GM23338 (cell line): ENCODE measurements at regions not wholly inside any gene's neighbourhood (a gene's known extent, or its start where the extent isn't known, plus 50 kb on each side); places are given as distances from the start of the nearest gene placed in this dataset.

Experiments
- ATAC-seq: fragments of 200-7000 bp; cut with Tn5 transposase; 3 replicates; pipeline ENCODE4 v1.9.1; 2020
- DNase-seq: peaks from one replicate; pipeline ENCODE4 v3.0.0-alpha.2; 2015; ENCODE audit warnings: low spot score
- H2AFZ ChIP-seq: fragments of 200-600 bp; sonication (generic); 2 replicates; pipeline ENCODE4 v1.8.0; 2016; ENCODE audit warnings: antibody characterized with exemption, mild to moderate bottlenecking, moderate library complexity
- H3F3A ChIP-seq: fragments of 200-600 bp; sonication (generic); replicated peaks from 2 replicates; pipeline ENCODE4 v1.8.0; 2017; ENCODE audit warnings: antibody characterized with exemption, mixed run types, low read depth
- H3K27ac ChIP-seq: fragments of 200-600 bp; sonication (generic); 2 replicates; pipeline ENCODE4 v1.6.1; 2016; ENCODE audit warnings: low read depth
- H3K27me3 ChIP-seq: fragments of 200-600 bp; sonication (generic); 2 replicates; pipeline ENCODE4 v1.8.0; 2016; ENCODE audit warnings: mild to moderate bottlenecking, mixed run types, moderate library complexity; ENCODE audit not compliant: insufficient read depth
- H3K36me3 ChIP-seq: fragments of 200-600 bp; sonication (generic); 2 replicates; pipeline ENCODE4 v1.8.0; 2016; ENCODE audit warnings: mild to moderate bottlenecking; ENCODE audit not compliant: insufficient read depth
- H3K4me1 ChIP-seq: fragments of 200-600 bp; sonication (generic); 2 replicates; pipeline ENCODE4 v1.8.0; 2016; ENCODE audit warnings: mild to moderate bottlenecking, moderate library complexity; ENCODE audit not compliant: insufficient read depth
- H3K4me2 ChIP-seq: fragments of 200-600 bp; sonication (generic); 2 replicates; pipeline ENCODE4 v1.7.1; 2017; ENCODE audit warnings: mixed run types
- H3K4me3 ChIP-seq: fragments of 200-600 bp; sonication (generic); 2 replicates; pipeline ENCODE4 v1.6.1; 2016; ENCODE audit warnings: mixed run types
- H3K79me2 ChIP-seq: fragments of 200-600 bp; sonication (generic); replicated peaks from 2 replicates; pipeline ENCODE4 v1.8.0; 2017; ENCODE audit warnings: mild to moderate bottlenecking; ENCODE audit not compliant: insufficient read depth
- H3K9me2 ChIP-seq: fragments of 200-600 bp; sonication (generic); 2 replicates; pipeline ENCODE4 v1.8.0; 2017; ENCODE audit not compliant: insufficient read depth
- H4K20me1 ChIP-seq: fragments of 200-600 bp; sonication (generic); replicated peaks from 2 replicates; pipeline ENCODE4 v1.8.0; 2017; ENCODE audit warnings: mild to moderate bottlenecking; ENCODE audit not compliant: insufficient read depth
- H3K27ac Mint-ChIP-seq: 2 replicates; pipeline ENCODE4 v1.8.0; 2020; ENCODE audit warnings: inconsistent platforms, mild to moderate bottlenecking, moderate library complexity, mixed read lengths
- H3K27me3 Mint-ChIP-seq: 3 replicates; pipeline ENCODE4 v1.8.0; 2022; ENCODE audit warnings: low read depth, mild to moderate bottlenecking, moderate library complexity, mixed read lengths, inconsistent platforms; ENCODE audit not compliant: insufficient read depth, poor library complexity
- H3K36me3 Mint-ChIP-seq: 3 replicates; pipeline ENCODE4 v1.8.0; 2021; ENCODE audit warnings: low read depth, mild to moderate bottlenecking, inconsistent platforms, moderate library complexity, mixed read lengths
- H3K4me1 Mint-ChIP-seq: 3 replicates; pipeline ENCODE4 v1.8.0; 2020; ENCODE audit warnings: mild to moderate bottlenecking, inconsistent platforms, mixed read lengths
- H3K4me3 Mint-ChIP-seq: 3 replicates; pipeline ENCODE4 v1.8.0; 2021; ENCODE audit warnings: moderate library complexity, mild to moderate bottlenecking, inconsistent platforms, mixed read lengths
- H3K9me3 Mint-ChIP-seq: 3 replicates; pipeline ENCODE4 v1.8.0; 2020; ENCODE audit warnings: moderate library complexity, mild to moderate bottlenecking, inconsistent platforms, mixed read lengths
- CREB1 ChIP-seq: fragments of 250-450 bp; sonication (Bioruptor Pico); IDR thresholded peaks from 2 replicates; pipeline ENCODE4 v1.5.0; 2020; ENCODE audit warnings: low read depth, mild to moderate bottlenecking, moderate library complexity
- EZH2 ChIP-seq: fragments of 200-600 bp; sonication (generic); IDR thresholded peaks from one replicate; pipeline ENCODE4 v1.8.0; 2017; ENCODE audit warnings: antibody characterized with exemption, mild to moderate bottlenecking, low read depth; ENCODE audit not compliant: unreplicated experiment
- EZH2phosphoT487 ChIP-seq: fragments of 200-600 bp; sonication (generic); IDR thresholded peaks from one replicate; pipeline ENCODE4 v1.8.1; 2018; ENCODE audit warnings: antibody characterized with exemption; ENCODE audit not compliant: unreplicated experiment
- STAT1 ChIP-seq: IDR thresholded peaks from one replicate; pipeline ENCODE4 v1.6.1; 2016; ENCODE audit warnings: antibody characterized with exemption; ENCODE audit not compliant: unreplicated experiment
- ZNF331 ChIP-seq: fragments of 250-450 bp; sonication (Bioruptor Pico); IDR thresholded peaks from 2 replicates; pipeline ENCODE4 v1.5.0; 2020; ENCODE audit warnings: low read depth, mild to moderate bottlenecking, moderate library complexity
- TF ChIP-seq, protein P1 (sequence below): IDR thresholded peaks from one replicate; pipeline ENCODE4 v1.6.1; 2018; ENCODE audit warnings: antibody characterized with exemption; ENCODE audit not compliant: unreplicated experiment
- TF ChIP-seq, protein P2 (sequence below), 2 experiments: fragments of 200-600 bp in 1 of 2; sonication (generic) in 1 of 2; conservative IDR thresholded peaks; 2 replicates each; pipeline versions ENCODE4 v1.5.1 to v1.6.1; 2016 to 2017; ENCODE audit warnings: antibody characterized with exemption in 2 of 2, low read depth in 2 of 2, mild to moderate bottlenecking in 2 of 2, moderate library complexity in 1 of 2
- TF ChIP-seq, protein P3 (sequence below): IDR thresholded peaks from 2 replicates; pipeline ENCODE4 v1.6.1; 2016; ENCODE audit warnings: antibody characterized with exemption
- TF ChIP-seq, protein P4 (sequence below): fragments of 250-450 bp; sonication (Bioruptor Pico); IDR thresholded peaks from 2 replicates; pipeline ENCODE4 v1.5.0; 2020; ENCODE audit warnings: mild to moderate bottlenecking, moderate library complexity

DNA sequence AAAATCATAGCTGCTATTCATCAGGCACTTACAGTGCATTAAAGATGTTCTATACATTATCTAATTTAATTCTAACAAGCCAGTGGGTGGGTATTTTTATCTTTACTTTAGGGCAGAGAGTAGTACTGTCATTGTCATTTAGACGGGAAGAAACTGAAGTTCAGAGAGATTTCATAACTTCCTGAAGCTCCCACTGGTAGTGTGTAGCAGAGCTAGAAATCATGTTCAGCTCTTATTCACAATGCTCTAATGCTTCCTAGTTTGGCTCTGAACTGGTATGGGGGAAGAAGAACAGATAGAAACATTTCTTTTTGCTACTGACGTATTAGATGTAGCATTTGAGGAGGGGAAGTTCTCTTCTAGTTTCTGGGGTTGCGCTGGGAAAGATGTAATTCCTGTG is 116.7 kb downstream of the CYP26A1 start (continued):
- TF ChIP-seq, protein P1, sequence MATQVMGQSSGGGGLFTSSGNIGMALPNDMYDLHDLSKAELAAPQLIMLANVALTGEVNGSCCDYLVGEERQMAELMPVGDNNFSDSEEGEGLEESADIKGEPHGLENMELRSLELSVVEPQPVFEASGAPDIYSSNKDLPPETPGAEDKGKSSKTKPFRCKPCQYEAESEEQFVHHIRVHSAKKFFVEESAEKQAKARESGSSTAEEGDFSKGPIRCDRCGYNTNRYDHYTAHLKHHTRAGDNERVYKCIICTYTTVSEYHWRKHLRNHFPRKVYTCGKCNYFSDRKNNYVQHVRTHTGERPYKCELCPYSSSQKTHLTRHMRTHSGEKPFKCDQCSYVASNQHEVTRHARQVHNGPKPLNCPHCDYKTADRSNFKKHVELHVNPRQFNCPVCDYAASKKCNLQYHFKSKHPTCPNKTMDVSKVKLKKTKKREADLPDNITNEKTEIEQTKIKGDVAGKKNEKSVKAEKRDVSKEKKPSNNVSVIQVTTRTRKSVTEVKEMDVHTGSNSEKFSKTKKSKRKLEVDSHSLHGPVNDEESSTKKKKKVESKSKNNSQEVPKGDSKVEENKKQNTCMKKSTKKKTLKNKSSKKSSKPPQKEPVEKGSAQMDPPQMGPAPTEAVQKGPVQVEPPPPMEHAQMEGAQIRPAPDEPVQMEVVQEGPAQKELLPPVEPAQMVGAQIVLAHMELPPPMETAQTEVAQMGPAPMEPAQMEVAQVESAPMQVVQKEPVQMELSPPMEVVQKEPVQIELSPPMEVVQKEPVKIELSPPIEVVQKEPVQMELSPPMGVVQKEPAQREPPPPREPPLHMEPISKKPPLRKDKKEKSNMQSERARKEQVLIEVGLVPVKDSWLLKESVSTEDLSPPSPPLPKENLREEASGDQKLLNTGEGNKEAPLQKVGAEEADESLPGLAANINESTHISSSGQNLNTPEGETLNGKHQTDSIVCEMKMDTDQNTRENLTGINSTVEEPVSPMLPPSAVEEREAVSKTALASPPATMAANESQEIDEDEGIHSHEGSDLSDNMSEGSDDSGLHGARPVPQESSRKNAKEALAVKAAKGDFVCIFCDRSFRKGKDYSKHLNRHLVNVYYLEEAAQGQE, result no peak
- TF ChIP-seq ZNF331 (no peak), STAT1 (no peak)
- TF ChIP-seq, protein P2, sequence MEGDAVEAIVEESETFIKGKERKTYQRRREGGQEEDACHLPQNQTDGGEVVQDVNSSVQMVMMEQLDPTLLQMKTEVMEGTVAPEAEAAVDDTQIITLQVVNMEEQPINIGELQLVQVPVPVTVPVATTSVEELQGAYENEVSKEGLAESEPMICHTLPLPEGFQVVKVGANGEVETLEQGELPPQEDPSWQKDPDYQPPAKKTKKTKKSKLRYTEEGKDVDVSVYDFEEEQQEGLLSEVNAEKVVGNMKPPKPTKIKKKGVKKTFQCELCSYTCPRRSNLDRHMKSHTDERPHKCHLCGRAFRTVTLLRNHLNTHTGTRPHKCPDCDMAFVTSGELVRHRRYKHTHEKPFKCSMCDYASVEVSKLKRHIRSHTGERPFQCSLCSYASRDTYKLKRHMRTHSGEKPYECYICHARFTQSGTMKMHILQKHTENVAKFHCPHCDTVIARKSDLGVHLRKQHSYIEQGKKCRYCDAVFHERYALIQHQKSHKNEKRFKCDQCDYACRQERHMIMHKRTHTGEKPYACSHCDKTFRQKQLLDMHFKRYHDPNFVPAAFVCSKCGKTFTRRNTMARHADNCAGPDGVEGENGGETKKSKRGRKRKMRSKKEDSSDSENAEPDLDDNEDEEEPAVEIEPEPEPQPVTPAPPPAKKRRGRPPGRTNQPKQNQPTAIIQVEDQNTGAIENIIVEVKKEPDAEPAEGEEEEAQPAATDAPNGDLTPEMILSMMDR (conservative IDR thresholded peaks at IDR 0.05; ENCODE audit: low read depth in 2 of 2), result no peak

DNA sequence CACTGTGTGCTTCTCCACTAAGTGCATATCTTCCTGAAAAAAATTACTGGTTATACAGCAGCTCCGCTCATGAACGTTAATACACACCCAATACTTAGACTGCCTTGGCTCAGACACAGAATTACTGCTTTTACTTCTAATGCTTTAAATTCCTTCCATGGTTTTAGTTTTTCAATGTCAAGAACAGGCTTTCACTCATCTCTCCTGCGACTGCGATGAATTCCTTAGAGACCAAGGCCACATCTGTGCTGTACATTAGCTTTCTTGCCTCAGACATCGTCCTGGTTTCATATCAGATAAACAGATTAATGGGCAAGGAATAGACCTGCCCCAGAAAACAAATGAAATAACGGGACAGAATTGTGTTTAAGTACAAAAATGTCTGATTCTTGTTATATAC is 120.2 kb downstream of the CYP26A1 start:
- Mint-ChIP-seq H3K27me3 (peaks cover 4% of the 10 kb centered on the region), H3K36me3 (no peaks in the 10 kb centered on the region), H3K4me3 (no peak overlapping the region), H3K9me3 (no peaks in the 10 kb centered on the region), H3K27ac (no peak overlapping the region), H3K4me1 (peaks cover 28% of the 10 kb centered on the region)
- no peaks in the 10 kb centered on the region for H3K79me2 ChIP-seq
- H4K20me1 ChIP-seq, result no peaks in the 10 kb centered on the region
- peaks cover 21% of the 10 kb centered on the region for H3K4me1 ChIP-seq
- no peaks in the 10 kb centered on the region for H3K9me2 ChIP-seq
- H3F3A ChIP-seq, result 0 out of 2 replicates have a peak, but pooled peaks cover 3% of the 10 kb centered on the region
- no peak overlapping the region for H3K4me2 ChIP-seq
- ATAC-seq (no peak), DNase-seq (no peak)
- H3K36me3 ChIP-seq, result no peaks in the 10 kb centered on the region
- no peak overlapping the region for H3K27ac ChIP-seq
- H3K4me3 ChIP-seq, result no peak overlapping the region
- no peaks in the 10 kb centered on the region for H3K27me3 ChIP-seq
- peak overlapping the region; percentile 69; the same call in 1 of the 2 replicates for H2AFZ ChIP-seq
- TF ChIP-seq EZH2phosphoT487 (no peak), CREB1 (CRISPR knock-in tag) (no peak), EZH2 (no peak)
- TF ChIP-seq, protein P1, result no peak
- TF ChIP-seq, protein P3, sequence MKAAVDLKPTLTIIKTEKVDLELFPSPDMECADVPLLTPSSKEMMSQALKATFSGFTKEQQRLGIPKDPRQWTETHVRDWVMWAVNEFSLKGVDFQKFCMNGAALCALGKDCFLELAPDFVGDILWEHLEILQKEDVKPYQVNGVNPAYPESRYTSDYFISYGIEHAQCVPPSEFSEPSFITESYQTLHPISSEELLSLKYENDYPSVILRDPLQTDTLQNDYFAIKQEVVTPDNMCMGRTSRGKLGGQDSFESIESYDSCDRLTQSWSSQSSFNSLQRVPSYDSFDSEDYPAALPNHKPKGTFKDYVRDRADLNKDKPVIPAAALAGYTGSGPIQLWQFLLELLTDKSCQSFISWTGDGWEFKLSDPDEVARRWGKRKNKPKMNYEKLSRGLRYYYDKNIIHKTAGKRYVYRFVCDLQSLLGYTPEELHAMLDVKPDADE, result no peak
- TF ChIP-seq, protein P4, sequence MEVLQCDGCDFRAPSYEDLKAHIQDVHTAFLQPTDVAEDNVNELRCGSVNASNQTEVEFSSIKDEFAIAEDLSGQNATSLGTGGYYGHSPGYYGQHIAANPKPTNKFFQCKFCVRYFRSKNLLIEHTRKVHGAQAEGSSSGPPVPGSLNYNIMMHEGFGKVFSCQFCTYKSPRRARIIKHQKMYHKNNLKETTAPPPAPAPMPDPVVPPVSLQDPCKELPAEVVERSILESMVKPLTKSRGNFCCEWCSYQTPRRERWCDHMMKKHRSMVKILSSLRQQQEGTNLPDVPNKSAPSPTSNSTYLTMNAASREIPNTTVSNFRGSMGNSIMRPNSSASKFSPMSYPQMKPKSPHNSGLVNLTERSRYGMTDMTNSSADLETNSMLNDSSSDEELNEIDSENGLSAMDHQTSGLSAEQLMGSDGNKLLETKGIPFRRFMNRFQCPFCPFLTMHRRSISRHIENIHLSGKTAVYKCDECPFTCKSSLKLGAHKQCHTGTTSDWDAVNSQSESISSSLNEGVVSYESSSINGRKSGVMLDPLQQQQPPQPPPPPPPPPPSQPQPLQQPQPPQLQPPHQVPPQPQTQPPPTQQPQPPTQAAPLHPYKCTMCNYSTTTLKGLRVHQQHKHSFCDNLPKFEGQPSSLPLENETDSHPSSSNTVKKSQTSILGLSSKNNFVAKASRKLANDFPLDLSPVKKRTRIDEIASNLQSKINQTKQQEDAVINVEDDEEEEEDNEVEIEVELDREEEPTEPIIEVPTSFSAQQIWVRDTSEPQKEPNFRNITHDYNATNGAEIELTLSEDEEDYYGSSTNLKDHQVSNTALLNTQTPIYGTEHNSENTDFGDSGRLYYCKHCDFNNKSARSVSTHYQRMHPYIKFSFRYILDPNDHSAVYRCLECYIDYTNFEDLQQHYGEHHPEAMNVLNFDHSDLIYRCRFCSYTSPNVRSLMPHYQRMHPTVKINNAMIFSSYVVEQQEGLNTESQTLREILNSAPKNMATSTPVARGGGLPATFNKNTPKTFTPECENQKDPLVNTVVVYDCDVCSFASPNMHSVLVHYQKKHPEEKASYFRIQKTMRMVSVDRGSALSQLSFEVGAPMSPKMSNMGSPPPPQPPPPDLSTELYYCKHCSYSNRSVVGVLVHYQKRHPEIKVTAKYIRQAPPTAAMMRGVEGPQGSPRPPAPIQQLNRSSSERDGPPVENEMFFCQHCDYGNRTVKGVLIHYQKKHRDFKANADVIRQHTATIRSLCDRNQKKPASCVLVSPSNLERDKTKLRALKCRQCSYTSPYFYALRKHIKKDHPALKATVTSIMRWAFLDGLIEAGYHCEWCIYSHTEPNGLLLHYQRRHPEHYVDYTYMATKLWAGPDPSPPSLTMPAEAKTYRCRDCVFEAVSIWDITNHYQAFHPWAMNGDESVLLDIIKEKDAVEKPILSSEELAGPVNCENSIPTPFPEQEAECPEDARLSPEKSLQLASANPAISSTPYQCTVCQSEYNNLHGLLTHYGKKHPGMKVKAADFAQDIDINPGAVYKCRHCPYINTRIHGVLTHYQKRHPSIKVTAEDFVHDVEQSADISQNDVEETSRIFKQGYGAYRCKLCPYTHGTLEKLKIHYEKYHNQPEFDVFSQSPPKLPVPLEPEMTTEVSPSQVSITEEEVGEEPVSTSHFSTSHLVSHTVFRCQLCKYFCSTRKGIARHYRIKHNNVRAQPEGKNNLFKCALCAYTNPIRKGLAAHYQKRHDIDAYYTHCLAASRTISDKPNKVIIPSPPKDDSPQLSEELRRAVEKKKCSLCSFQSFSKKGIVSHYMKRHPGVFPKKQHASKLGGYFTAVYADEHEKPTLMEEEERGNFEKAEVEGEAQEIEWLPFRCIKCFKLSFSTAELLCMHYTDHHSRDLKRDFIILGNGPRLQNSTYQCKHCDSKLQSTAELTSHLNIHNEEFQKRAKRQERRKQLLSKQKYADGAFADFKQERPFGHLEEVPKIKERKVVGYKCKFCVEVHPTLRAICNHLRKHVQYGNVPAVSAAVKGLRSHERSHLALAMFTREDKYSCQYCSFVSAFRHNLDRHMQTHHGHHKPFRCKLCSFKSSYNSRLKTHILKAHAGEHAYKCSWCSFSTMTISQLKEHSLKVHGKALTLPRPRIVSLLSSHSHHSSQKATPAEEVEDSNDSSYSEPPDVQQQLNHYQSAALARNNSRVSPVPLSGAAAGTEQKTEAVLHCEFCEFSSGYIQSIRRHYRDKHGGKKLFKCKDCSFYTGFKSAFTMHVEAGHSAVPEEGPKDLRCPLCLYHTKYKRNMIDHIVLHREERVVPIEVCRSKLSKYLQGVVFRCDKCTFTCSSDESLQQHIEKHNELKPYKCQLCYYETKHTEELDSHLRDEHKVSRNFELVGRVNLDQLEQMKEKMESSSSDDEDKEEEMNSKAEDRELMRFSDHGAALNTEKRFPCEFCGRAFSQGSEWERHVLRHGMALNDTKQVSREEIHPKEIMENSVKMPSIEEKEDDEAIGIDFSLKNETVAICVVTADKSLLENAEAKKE (CRISPR knock-in tag), result no peak
